ENCODE measurements at regions not wholly inside any gene's neighbourhood (a gene's known extent, or its start where the extent isn't known, plus 50 kb on each side); places are given as distances from the start of the nearest gene placed in this dataset.

GRCh38 chr12:24507827-24508226, 441.1 kb downstream of the BCAT1 start:
- TF ChIP-seq TCF7L2 (IDR thresholded peaks at IDR 0.05; ENCODE audit: borderline replicate concordance, extremely low read depth, insufficient read depth, insufficient read length) (no peak), CTCF (IDR thresholded peaks at IDR 0.05 in 2 of 3, conservative IDR thresholded peaks at IDR 0.05 in 1 of 3; ENCODE audit: borderline replicate concordance in 1 of 3, insufficient read depth in 1 of 3, low read depth in 2 of 3, low read length in 2 of 3) (no peak), SP1 (IDR thresholded peaks at IDR 0.05; ENCODE audit: low read depth) (no peak), ATF3 (IDR thresholded peaks at IDR 0.05) (no peak), CEBPB (IDR thresholded peaks at IDR 0.05; ENCODE audit: low read depth) (no peak), POLR2AphosphoS5 (IDR thresholded peaks at IDR 0.05; ENCODE audit: low read depth, low read length) (no peak), MAX (IDR thresholded peaks at IDR 0.05) (no peak), POLR2A (IDR thresholded peaks at IDR 0.05; ENCODE audit: borderline replicate concordance, extremely low read depth, insufficient read depth, insufficient read length) (no peak)

All from HCT116 (cell line).